GM12878 (cell line): ENCODE measurements at regions not wholly inside any gene's neighbourhood (a gene's known extent, or its start where the extent isn't known, plus 50 kb on each side); places are given as distances from the start of the nearest gene placed in this dataset.

Source experiments
- ATAC-seq: fragments of 200-7000 bp; cut with Tn5 transposase; 3 replicates; pipeline ENCODE4 v1.9.1; 2020; ENCODE audit warnings: mild to moderate bottlenecking, moderate library complexity
- BruUV-seq: library from RNA; stranded (reverse); fragments of 400-500 nt; replicated peaks from 2 replicates; lab custom pipeline; 2021; lab: Mats Ljungman, UMichigan
- CTCF ChIA-PET: fragments of 300-600 bp; sonication (Branson Sonifier 250); formaldehyde crosslinking; extraction: SDS; loops from one replicate; lab custom pipeline; 2021; ENCODE audit warnings: inconsistent platforms; lab: Yijun Ruan, JAX
- POLR2A ChIA-PET: fragments of 350-600 bp; formaldehyde crosslinking; extraction: SDS; loops from one replicate; lab custom pipeline; 2021; ENCODE audit warnings: inconsistent platforms; lab: Charles Lee
- RAD21 ChIA-PET: fragments of 300-600 bp; sonication (Branson Sonifier 250); formaldehyde crosslinking; loops from one replicate; lab custom pipeline; 2023; ENCODE audit warnings: antibody characterized with exemption; ENCODE audit not compliant: unreplicated experiment; lab: Charles Lee
- SMC1A ChIA-PET: fragments of 300-600 bp; sonication (Branson Sonifier 250); formaldehyde crosslinking; loops from one replicate; lab custom pipeline; 2023; ENCODE audit not compliant: unreplicated experiment, uncharacterized antibody; lab: Charles Lee
- DNase-seq: peaks from one replicate; pipeline ENCODE4 v3.0.0-alpha.2; 2011; ENCODE audit warnings: low read depth, low spot score
- FAIRE-seq: peaks from 3 replicates; lab custom pipeline; 2011; peaks lifted over from hg19 to GRCh38; lab: Jason Lieb, UNC
- H2AFZ ChIP-seq: 2 replicates; pipeline ENCODE4 v1.6.0; 2011; ENCODE audit warnings: low read depth, low read length, control low read depth; ENCODE audit not compliant: control insufficient read depth
- H3K27ac ChIP-seq: 2 replicates; pipeline ENCODE4 v1.5.1; 2011; ENCODE audit warnings: control low read depth; ENCODE audit not compliant: control insufficient read depth, insufficient read depth
- H3K27me3 ChIP-seq, 2 experiments: replicated peaks in 1 of 2; 2 replicates each; pipeline versions ENCODE4 v1.6.0 to v1.6.1; 2011; ENCODE audit warnings: low read length in 1 of 2; ENCODE audit not compliant: control insufficient read depth in 2 of 2, insufficient read depth in 2 of 2
- H3K36me3 ChIP-seq, 2 experiments: 2 replicates each; pipeline ENCODE4 v1.5.1; 2011; ENCODE audit warnings: low read length in 1 of 2; ENCODE audit not compliant: control insufficient read depth in 2 of 2, insufficient read depth in 2 of 2
- H3K4me1 ChIP-seq: 2 replicates; pipeline ENCODE4 v1.6.1; 2011; ENCODE audit warnings: mild to moderate bottlenecking, low read length, moderate library complexity, mixed read lengths; ENCODE audit not compliant: control insufficient read depth, insufficient read depth
- H3K4me2 ChIP-seq: 2 replicates; pipeline ENCODE4 v1.6.0; 2011; ENCODE audit warnings: control low read depth; ENCODE audit not compliant: control insufficient read depth, insufficient read depth
- H3K4me3 ChIP-seq: fragments of 200-600 bp; sonication (generic); 2 replicates; pipeline ENCODE4 v1.5.1; 2016
- H3K79me2 ChIP-seq: 2 replicates; pipeline ENCODE4 v1.6.0; 2011; ENCODE audit warnings: low read length; ENCODE audit not compliant: control insufficient read depth, insufficient read depth
- H3K9ac ChIP-seq: 2 replicates; pipeline ENCODE4 v1.8.0; 2011; ENCODE audit warnings: low read length, control low read depth, mixed read lengths; ENCODE audit not compliant: control insufficient read depth, insufficient read depth
- H3K9me3 ChIP-seq: replicated peaks from 3 replicates; pipeline ENCODE4 v1.5.1; 2011; ENCODE audit warnings: mild to moderate bottlenecking, low read length; ENCODE audit not compliant: control insufficient read depth, insufficient read depth
- H4K20me1 ChIP-seq: 2 replicates; pipeline ENCODE4 v1.6.0; 2011; ENCODE audit not compliant: control insufficient read depth, insufficient read depth
- CREB1 ChIP-seq: IDR thresholded peaks from 2 replicates; pipeline ENCODE4 v1.6.1; 2012; ENCODE audit warnings: low read depth, mild to moderate bottlenecking, inconsistent platforms
- FOXK2 ChIP-seq: fragments of 450-650 bp; IDR thresholded peaks from 2 replicates; pipeline ENCODE4 v1.6.1; 2017; ENCODE audit warnings: mild to moderate bottlenecking, moderate library complexity
- IKZF1 ChIP-seq: fragments of 450-650 bp; conservative IDR thresholded peaks from 2 replicates; pipeline ENCODE4 v1.6.1; 2017; ENCODE audit warnings: antibody characterized with exemption, mild to moderate bottlenecking
- KAT2A ChIP-seq: conservative IDR thresholded peaks from 2 replicates; pipeline ENCODE4 v1.6.1; 2011; ENCODE audit warnings: low read depth, low read length; ENCODE audit not compliant: control insufficient read depth
- MEF2A ChIP-seq: IDR thresholded peaks from 2 replicates; pipeline ENCODE4 v1.6.1; 2011; ENCODE audit warnings: low read depth, mild to moderate bottlenecking, low read length, moderate library complexity; ENCODE audit not compliant: insufficient read depth
- MTA2 ChIP-seq: fragments of 450-650 bp; IDR thresholded peaks from 2 replicates; pipeline ENCODE4 v1.6.1; 2016; ENCODE audit warnings: low read depth, mild to moderate bottlenecking, moderate library complexity
- NFXL1 ChIP-seq: fragments of 450-650 bp; IDR thresholded peaks from 2 replicates; pipeline ENCODE4 v1.6.1; 2017; ENCODE audit warnings: antibody characterized with exemption, mild to moderate bottlenecking, borderline replicate concordance
- RFX5 ChIP-seq: IDR thresholded peaks from 2 replicates; pipeline ENCODE4 v1.6.1; 2011; ENCODE audit warnings: low read depth, low read length, improper control_type of control experiment
- RUNX3 ChIP-seq: IDR thresholded peaks from 2 replicates; pipeline ENCODE4 v1.6.1; 2012; ENCODE audit warnings: low read length, inconsistent platforms
- SMC3 ChIP-seq: IDR thresholded peaks from 2 replicates; pipeline ENCODE4 v1.6.1; 2011; ENCODE audit warnings: low read length, improper control_type of control experiment, borderline replicate concordance
- STAT3 ChIP-seq: IDR thresholded peaks from 2 replicates; pipeline ENCODE4 v1.6.1; 2011; ENCODE audit warnings: low read depth, low read length, improper control_type of control experiment
- ZBED1 ChIP-seq: IDR thresholded peaks from 2 replicates; pipeline ENCODE4 v1.6.1; 2016; ENCODE audit warnings: borderline replicate concordance
- WGBS: methylation state at CpG from one replicate; pipeline ENCODE4 v1.1.6; 2016; ENCODE audit warnings: low lambda C conversion rate; ENCODE audit not compliant: insufficient replicate concordance, insufficient coverage; ENCODE audit errors: missing lambda C conversion rate; 5-methylcytosine and 5-hydroxymethylcytosine counted together
- in situ Hi-C: fragments of 300-500 bp; cut with MboI; formaldehyde crosslinking; loops from 9 replicates; pipeline ENCODE4 v1.14.3; 2018; ENCODE audit warnings: mixed read lengths
- intact Hi-C: fragments of 100-400 bp; cut with micrococcal nuclease; formaldehyde crosslinking; loops from one replicate; pipeline ENCODE4 v1.14.2; 2022; ENCODE audit not compliant: unreplicated experiment
- TF ChIP-seq, protein P1 (sequence below), 3 experiments: IDR thresholded peaks in 2 of 3; conservative IDR thresholded peaks in 1 of 3; 2 replicates each; pipeline ENCODE4 v1.5.1; 2011; ENCODE audit warnings: low read depth in 3 of 3, low read length in 3 of 3, mild to moderate bottlenecking in 3 of 3, control low read depth in 2 of 3, moderate library complexity in 2 of 3, inconsistent platforms in 1 of 3, mixed read lengths in 1 of 3; ENCODE audit not compliant: control insufficient read depth in 2 of 3, insufficient read depth in 1 of 3; ENCODE audit errors: extremely low read depth in 1 of 3

DNA sequence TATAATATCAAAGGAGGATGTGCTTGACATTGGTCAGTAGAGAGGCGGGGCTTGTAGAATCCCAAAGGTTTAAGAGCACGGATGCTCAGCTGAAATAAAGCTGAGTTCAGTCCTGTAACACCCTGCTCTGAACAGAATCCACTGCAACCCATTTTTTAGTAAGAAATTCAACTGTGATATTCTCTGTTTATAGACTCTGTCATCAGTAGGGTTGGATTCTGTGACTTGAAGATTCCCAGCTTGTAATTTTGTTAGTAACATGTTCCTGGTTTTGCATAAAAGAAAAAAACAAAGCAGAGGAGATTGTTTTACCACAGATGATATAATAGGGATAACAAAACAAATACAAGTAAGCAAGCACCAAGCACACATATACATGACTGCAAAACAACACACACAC, 324.6 kb upstream of the NR2F2 start (continued):
- TF ChIP-seq, protein P1, sequence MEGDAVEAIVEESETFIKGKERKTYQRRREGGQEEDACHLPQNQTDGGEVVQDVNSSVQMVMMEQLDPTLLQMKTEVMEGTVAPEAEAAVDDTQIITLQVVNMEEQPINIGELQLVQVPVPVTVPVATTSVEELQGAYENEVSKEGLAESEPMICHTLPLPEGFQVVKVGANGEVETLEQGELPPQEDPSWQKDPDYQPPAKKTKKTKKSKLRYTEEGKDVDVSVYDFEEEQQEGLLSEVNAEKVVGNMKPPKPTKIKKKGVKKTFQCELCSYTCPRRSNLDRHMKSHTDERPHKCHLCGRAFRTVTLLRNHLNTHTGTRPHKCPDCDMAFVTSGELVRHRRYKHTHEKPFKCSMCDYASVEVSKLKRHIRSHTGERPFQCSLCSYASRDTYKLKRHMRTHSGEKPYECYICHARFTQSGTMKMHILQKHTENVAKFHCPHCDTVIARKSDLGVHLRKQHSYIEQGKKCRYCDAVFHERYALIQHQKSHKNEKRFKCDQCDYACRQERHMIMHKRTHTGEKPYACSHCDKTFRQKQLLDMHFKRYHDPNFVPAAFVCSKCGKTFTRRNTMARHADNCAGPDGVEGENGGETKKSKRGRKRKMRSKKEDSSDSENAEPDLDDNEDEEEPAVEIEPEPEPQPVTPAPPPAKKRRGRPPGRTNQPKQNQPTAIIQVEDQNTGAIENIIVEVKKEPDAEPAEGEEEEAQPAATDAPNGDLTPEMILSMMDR (IDR thresholded peaks at IDR 0.05 in 2 of 3, conservative IDR thresholded peaks at IDR 0.05 in 1 of 3; ENCODE audit: control insufficient read depth in 2 of 3, extremely low read depth in 1 of 3, insufficient read depth in 1 of 3, low read depth in 3 of 3, low read length in 3 of 3), result no peak

GRCh38 chr15:96011136-96011535, 319.4 kb upstream of the NR2F2 start:
- CTCF ChIA-PET, result no interaction called here
- Histone ChIP-seq H2AFZ (no peak overlapping the region), H3K4me2 (no peak overlapping the region), H3K9me3 (no peaks in the 10 kb centered on the region; the same call in 2 of the 3 replicates), H4K20me1 (no peaks in the 10 kb centered on the region), H3K27me3 (no peaks in the 10 kb centered on the region), H3K36me3 (no peaks in the 10 kb centered on the region), H3K4me3 (no peak overlapping the region), H3K27ac (no peak overlapping the region), H3K79me2 (no peaks in the 10 kb centered on the region), H3K9ac (no peak overlapping the region), H3K4me1 (no peaks in the 10 kb centered on the region)
- ATAC-seq (no peak), DNase-seq (no peak), FAIRE-seq (no peak)
- SMC1A ChIA-PET, result interaction anchor here (1.2 to 1.5 kb wide), 2 partner anchors 9 to 11 kb away, joined by 3 to 5 read pairs; no protein-coding TSS in a partner anchor
- intact Hi-C loops, result no loop called here
- BruUV-seq, result no TSS peak
- TF ChIP-seq ZBED1, result no peak
- TF ChIP-seq RUNX3, result no peak
- TF ChIP-seq MEF2A, result no peak
- POLR2A ChIA-PET, result no interaction called here
- in situ Hi-C loops, result no loop called here
- RAD21 ChIA-PET, result no interaction called here
- 57% methylated on average over 5 of the region's 5 CpGs for WGBS

- H3K4me2 ChIP-seq, result no peak overlapping the region
- in situ Hi-C loops (no loop called here), intact Hi-C loops (no loop called here)
- CTCF ChIA-PET, result no interaction called here
- TF ChIP-seq RFX5 (no peak), MTA2 (no peak), IKZF1 (no peak), STAT3 (no peak), NFXL1 (no peak), KAT2A (no peak), CREB1 (no peak), FOXK2 (no peak), SMC3 (no peak)
- SMC1A ChIA-PET, result no interaction called here
- H3K36me3 ChIP-seq, result no peaks in the 10 kb centered on the region
- 46% methylated on average over 2 of the region's 2 CpGs for WGBS
- no peak overlapping the region for H3K4me3 ChIP-seq
- no peaks in the 10 kb centered on the region; the same call in 2 of the 3 replicates for H3K9me3 ChIP-seq
- H3K27me3 ChIP-seq, result no peaks in the 10 kb centered on the region
- H3K4me1 ChIP-seq, result no peaks in the 10 kb centered on the region
- no peak for ATAC-seq
- DNase-seq, result no peak
- FAIRE-seq, result no peak
- no peak overlapping the region for H2AFZ ChIP-seq
- no peak overlapping the region for H3K27ac ChIP-seq
- BruUV-seq, result no TSS peak
- H4K20me1 ChIP-seq, result no peaks in the 10 kb centered on the region
- no peak overlapping the region for H3K9ac ChIP-seq
- RAD21 ChIA-PET, result interaction anchor here (1.1 kb wide), 1 partner anchor 13 kb away, joined by 3 read pairs; no protein-coding TSS in a partner anchor
- POLR2A ChIA-PET, result no interaction called here
- no peaks in the 10 kb centered on the region for H3K79me2 ChIP-seq
These were observed 315.6 kb upstream of the NR2F2 start for GRCh38 chr15:96014939-96015338.
